HG03558 (cell line): ENCODE measurements at regions not wholly inside any gene's neighbourhood (a gene's known extent, or its start where the extent isn't known, plus 50 kb on each side); places are given as distances from the start of the nearest gene placed in this dataset.

Experiments used
- ATAC-seq: cut with Tn5 transposase; IDR thresholded peaks from one replicate; pipeline ENCODE4 v1.9.1; 2021; ENCODE audit warnings: moderate number of reproducible peaks; ENCODE audit not compliant: unreplicated experiment; ENCODE audit errors: extremely low read depth

DNA sequence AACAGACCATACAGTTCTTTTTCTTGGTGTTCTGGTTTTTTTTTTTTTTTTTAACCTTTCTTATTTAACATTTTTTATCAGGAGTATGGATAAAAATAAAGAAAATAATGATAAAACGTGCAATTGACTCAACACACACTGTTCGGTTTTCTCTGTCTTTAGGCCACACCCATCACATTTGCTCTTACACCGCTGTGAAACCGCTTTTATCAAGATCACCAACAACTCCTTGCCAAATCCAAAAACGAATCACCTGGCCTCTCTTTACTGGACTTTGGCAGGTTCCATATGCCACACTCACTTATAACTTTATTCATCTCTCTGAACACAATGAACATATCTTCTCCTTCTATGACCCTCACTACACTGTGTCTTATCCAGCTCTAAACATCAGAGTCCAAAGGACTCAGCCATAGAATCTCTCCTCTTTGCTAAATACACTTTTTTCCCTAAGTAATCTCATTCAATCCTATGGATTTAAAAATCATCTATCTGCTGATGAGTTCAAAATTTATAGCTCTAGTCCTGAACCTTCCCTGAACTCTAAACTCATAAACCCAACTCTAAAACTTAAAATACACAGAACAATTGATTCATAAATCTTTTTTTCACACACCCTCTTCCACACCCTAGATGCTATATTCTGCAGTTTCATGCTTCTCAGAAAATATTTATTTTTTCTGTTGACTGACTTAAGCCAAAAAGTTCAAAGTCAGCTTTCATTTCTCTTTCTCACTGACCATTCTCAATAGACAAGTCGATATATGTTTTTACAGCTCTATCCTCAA is 800.6 kb upstream of the SOX9 start:
- no peak for ATAC-seq

DNA sequence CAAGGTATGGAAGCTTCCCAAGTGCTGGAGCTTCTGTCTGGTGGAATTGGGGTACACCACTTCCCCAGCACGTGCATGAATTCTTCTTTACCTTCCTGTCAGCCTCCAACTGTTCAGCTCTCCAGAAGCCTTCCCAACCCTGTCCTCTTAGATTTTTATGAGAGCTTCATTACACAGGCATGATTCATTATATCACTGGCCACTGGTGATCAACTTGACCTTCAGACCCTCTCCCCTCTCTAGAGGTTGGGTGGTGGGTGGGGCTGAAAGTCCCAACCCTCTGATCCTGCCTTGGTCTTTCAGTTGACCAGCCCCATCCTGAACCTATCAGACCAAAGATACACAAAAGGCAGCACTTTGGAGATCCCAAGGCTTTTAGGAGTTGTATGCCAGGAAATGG is 795.7 kb upstream of the SOX9 start:
- ATAC-seq = no peak

- ATAC-seq = no peak
These were observed 794.9 kb upstream of the SOX9 start for GRCh38 chr17:71325886-71326285.

DNA sequence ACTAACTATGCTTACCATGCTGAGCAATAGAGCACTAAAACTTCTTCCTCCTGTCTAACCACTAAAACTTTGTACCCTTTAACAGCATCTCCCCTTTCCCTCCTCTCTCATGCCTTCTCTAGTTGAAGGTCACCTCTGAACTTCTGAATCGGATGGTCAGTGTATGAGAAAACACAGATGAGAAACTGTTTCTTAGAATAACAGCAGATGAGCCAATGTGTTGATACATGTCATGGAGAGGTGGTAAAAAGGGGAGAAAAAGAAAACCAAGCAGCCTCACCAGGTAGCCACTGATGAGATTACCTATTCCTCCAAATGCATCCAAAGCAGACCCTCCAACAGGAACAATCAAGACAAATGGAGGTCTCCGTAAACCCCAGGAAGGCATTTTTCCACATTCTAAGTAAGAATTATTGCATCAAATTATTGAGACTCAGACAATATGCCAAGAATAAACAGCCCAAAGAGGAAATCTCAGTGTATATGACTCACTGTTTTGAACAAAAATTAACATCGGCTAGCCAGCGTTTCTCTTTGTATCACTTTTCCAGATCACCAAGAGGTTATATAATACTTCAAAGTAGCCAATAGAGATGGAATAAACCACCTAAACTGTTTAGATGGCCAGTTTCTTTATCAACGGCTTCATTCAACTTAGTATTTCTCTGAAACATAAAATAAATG is 793.3 kb upstream of the SOX9 start:
- ATAC-seq = no peak

DNA sequence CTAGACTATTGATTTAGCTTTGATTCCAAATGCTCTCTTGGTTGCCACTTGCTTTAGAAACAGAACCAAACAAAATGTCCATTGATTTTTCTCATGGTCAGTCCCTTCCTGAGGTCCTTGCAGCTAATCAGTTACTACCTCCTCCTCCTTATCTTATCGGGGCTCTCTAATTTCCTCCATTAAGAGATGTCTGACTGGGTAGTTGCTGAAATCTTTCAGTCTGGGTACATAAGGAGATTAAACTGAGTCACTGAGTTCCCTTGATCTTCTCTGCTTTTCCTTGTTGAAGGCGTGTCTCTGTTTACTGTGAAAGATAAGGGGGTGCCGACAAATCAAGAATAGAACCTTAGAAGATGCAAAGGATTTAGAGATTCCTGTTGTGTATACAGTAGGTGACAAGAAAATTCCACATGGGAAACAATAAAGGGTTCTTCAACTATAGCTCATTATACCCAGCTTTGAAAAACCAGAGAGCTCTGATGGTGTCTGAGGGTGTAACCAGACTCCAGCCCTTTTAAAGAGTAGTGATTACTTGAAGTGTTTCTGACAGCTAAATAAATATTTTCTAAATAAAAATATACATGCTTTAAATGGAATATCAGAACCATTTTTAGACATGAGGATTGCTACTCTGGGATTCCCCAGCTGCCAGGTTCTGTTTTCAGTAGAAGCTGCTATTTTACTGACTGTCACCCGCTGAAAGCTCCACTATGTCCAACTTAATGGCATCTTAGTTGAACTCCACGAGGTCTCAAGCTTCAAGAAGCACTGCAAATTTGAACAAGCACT is 791.3 kb upstream of the SOX9 start:
- no peak for ATAC-seq

DNA sequence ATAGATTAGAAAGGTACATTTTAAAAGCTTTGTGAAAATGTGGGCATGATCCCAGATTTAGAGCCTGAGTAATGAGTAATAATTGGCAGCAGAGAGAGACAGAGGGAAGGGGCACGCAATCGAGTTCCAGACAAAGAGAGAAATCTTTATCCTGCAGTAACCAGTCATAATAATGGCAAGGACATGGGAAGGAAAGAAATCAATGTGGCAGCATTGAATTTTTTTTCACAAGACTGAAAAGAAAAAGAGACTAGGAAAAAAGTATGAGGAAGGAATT is 790.8 kb upstream of the SOX9 start:
- no peak for ATAC-seq

- ATAC-seq = no peak
These were observed 789.0 kb upstream of the SOX9 start for GRCh38 chr17:71331754-71332325.

- ATAC-seq = no peak
These were observed 786.6 kb upstream of the SOX9 start for GRCh38 chr17:71334048-71334751.

GRCh38 chr17:71335212-71335611 is 785.6 kb upstream of the SOX9 start:
- no peak for ATAC-seq

DNA sequence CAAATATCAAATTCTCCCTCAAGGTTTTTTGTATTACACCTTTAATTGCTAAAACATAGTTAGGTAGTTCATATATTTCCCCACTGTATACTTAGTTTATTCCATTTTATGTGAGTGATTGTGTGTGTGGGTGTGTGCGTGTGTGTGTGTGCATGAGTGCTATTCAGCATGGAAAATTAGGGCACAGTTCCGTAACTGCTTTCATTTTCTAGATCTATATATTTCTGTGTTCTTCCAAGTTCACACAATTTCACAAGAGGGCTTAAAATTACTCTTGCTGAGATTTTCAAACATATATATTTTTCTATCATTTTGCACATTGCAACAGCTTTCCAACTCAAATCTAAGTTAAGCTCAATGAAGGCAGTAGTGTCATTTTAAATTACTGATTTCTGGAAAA is 782.9 kb upstream of the SOX9 start:
- no peak for ATAC-seq

DNA sequence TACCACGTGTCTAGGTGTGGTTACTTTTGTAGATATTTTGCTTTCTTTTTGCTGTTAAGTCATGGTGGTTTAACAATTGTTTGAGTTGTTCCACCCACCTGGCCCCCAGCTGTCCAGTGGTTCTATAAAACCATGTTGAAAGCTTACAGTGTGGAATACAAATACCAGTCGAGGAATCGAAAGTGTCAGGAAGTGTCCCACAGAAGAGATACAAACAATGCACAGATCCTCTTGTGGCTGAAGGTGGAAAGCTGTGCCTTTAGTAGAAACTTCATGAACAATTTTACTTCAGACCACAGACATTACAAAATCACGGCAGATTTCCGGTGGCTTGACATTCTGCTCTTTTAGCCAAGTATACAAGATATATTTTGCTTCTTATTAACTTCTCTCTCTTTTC is 782.4 kb upstream of the SOX9 start:
- no peak for ATAC-seq

- no peak for ATAC-seq
These were observed 781.6 kb upstream of the SOX9 start for GRCh38 chr17:71339206-71339605.

GRCh38 chr17:71342737-71343136 is 778.1 kb upstream of the SOX9 start:
- ATAC-seq = no peak

DNA sequence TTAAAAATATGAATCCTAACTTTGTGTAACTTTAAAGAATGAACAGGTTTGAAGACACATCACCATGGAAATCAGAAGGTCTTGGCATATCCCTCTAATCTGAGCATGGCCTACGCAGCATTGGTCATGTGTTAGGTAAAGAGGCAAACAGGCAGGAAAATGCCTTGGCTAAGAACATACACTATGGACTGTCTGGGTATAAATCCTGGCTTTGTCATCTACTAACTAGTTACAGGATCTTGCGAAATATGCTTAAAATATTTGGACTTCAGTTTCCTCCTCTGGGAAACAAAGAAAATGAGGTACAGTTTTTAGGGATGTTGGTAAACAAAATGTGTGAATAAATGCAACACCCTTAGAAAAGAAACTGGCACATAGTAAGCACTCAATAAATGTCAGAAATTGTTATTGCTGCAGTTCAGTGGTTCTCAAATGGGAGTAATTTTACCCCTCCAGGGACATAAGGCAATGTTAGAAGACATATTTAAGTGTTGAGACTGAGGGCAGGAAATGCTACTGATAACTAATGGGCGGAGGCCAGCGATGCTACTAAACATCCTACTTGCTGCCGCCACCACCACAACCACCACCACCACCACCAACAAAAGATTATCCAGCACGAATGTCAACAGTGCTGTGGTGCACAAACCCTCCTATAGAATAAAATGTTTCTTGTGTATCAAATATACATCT is 770.8 kb upstream of the SOX9 start:
- no peak for ATAC-seq

GRCh38 chr17:71360301-71360700 is 760.5 kb upstream of the SOX9 start:
- no peak for ATAC-seq

DNA sequence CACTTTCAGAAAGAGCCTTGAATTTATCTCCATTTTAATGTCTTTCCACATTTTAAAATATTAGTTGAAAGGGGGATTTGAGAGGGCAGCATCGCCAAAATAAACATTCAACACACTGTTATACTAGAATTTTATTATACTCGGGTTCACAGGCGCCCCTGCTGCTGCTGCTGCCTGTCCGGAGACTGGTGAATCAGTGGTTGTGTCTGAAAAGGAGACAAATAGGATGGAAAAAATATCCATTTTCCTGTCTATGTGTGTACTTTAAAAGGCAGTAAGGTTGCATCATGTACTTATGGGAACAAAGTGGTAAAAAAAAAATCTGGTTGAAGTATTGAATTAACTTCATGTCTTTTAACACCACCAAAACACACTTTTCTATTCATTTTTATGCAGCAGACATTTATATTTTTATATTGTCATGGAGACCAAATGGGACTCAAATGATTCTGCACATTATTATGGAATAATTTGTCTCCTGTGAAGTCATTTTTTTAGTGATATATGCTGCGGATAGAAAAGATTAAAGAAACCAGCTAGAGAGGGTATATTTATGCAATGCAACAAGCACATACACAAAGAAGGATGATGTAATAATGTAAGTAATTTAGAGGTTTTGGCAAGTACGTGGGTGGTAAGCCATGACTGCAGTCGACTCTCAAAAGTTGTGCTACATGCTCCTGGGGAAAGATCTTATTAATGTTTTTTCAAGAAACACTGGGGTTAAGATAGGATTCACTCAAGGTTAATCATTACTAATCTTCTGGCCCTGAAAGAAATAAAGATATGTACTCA is 759.0 kb upstream of the SOX9 start:
- no peak for ATAC-seq

GRCh38 chr17:71363661-71364060 is 757.2 kb upstream of the SOX9 start:
- no peak for ATAC-seq

DNA sequence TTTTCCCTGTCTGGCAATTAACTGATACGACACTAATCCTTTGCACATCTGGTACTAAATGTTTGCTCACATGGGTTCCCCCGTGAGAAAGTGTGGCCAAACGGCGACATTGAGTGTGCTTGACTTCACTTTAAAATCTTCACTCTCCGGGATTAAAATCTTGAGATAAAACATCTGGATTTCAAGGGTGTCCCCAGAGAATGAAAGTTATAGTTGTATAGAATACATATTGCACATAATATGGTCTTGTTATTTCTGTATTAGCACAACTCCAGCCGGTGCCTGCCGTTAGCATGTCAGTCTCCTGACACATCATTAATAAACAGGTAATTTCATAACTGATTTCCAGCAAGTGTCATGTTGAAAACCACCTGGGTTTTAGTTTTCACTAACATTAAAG is 749.0 kb upstream of the SOX9 start:
- no peak for ATAC-seq

GRCh38 chr17:71375948-71376347 is 744.9 kb upstream of the SOX9 start:
- ATAC-seq = no peak
